Liver (tissue), 3 donors: ENCODE measurements at regions not wholly inside any gene's neighbourhood (a gene's known extent, or its start where the extent isn't known, plus 50 kb on each side); places are given as distances from the start of the nearest gene placed in this dataset.

ENCODE experiments used
- EGR1 ChIP-seq, 2 donors: IDR thresholded peaks; 2 replicates each; pipeline ENCODE4 v1.6.1; 2016 to 2018; ENCODE audit warnings: antibody characterized with exemption in 2 of 2, low read depth in 2 of 2
- JUND ChIP-seq, 2 donors: IDR thresholded peaks; 2 replicates each; pipeline ENCODE4 v1.6.1; 2016; ENCODE audit warnings: antibody characterized with exemption in 2 of 2
- RAD21 ChIP-seq, 2 donors: IDR thresholded peaks; 2 replicates each; pipeline ENCODE4 v1.6.1; 2016; ENCODE audit warnings: antibody characterized with exemption in 2 of 2, mild to moderate bottlenecking in 2 of 2
- RXRA ChIP-seq, 2 donors: IDR thresholded peaks; 2 replicates each; pipeline ENCODE4 v1.6.1; 2017 to 2018; ENCODE audit warnings: antibody characterized with exemption in 2 of 2, mild to moderate bottlenecking in 1 of 2
- SP1 ChIP-seq: IDR thresholded peaks from 2 replicates; pipeline ENCODE4 v1.6.1; 2018; ENCODE audit warnings: antibody characterized with exemption, mild to moderate bottlenecking
- TAF1 ChIP-seq: conservative IDR thresholded peaks from 2 replicates; pipeline ENCODE4 v1.6.1; 2016; ENCODE audit warnings: antibody characterized with exemption, mild to moderate bottlenecking
- YY1 ChIP-seq: IDR thresholded peaks from 2 replicates; pipeline ENCODE4 v1.6.1; 2016; ENCODE audit warnings: antibody characterized with exemption, mild to moderate bottlenecking
- TF ChIP-seq, protein P1 (sequence below): fragments of 150-350 bp; IDR thresholded peaks from 2 replicates; pipeline ENCODE4 v1.5.1; 2017; ENCODE audit warnings: improper control_type of control experiment, low read depth, low read length; ENCODE audit not compliant: missing input control
- TF ChIP-seq, protein P2 (sequence below): IDR thresholded peaks from 2 replicates; pipeline ENCODE4 v1.6.1; 2016; ENCODE audit warnings: antibody characterized with exemption
- TF ChIP-seq, protein P3 (sequence below): IDR thresholded peaks from 2 replicates; pipeline ENCODE4 v1.6.1; 2016; ENCODE audit warnings: antibody characterized with exemption
- TF ChIP-seq, protein P4 (sequence below): IDR thresholded peaks from 2 replicates; pipeline ENCODE4 v1.6.1; 2016; ENCODE audit warnings: antibody characterized with exemption
- TF ChIP-seq, protein P5 (sequence below): IDR thresholded peaks from 2 replicates; pipeline ENCODE4 v1.6.1; 2016; ENCODE audit warnings: antibody characterized with exemption, mild to moderate bottlenecking
- donor health status: healthy.
- donor health status: healthy.

DNA sequence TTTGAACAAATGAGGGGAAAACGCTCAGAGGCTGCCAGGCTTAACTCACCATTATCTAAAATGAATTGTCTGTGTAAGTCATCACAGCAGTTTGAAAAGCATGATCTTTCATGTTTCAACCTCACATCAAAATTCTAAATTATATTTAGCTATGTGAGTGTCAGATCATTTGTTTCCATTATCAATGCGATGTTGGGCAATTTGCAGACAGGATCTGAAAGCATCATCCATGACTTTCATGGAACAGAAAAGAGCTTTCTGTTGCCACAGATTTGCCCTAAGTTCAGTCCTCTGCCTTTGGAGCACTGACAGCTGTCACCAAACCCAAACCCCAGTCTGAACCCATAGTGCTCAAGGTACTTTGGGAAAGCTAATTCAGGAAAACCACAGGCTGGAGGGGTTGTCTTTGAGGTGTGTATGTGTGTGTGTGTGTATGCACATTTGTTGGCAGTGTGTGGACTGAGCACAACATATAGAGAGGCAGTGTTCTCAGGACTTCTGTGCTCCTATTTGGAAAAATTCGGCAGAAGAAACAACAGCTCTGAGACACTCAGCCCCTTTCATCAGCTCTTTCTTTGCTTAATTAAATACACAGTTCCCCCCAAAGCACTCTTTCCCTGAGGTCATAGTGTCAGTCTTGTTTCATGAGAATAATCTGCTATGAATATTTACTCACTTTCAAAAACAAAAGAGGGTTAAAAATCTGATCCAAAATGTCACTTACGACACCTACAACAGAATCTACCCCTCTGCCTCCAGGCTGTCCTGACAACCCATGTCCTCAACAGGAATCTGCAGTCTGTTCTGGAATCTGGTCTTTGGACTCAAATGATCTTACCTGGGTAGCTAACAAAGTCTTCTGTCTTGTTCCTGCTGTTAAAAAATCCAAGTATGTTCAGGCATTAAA lies 188.5 kb upstream of the KLF14 start:
- TF ChIP-seq YY1 = no peak
- TF ChIP-seq, protein P1, sequence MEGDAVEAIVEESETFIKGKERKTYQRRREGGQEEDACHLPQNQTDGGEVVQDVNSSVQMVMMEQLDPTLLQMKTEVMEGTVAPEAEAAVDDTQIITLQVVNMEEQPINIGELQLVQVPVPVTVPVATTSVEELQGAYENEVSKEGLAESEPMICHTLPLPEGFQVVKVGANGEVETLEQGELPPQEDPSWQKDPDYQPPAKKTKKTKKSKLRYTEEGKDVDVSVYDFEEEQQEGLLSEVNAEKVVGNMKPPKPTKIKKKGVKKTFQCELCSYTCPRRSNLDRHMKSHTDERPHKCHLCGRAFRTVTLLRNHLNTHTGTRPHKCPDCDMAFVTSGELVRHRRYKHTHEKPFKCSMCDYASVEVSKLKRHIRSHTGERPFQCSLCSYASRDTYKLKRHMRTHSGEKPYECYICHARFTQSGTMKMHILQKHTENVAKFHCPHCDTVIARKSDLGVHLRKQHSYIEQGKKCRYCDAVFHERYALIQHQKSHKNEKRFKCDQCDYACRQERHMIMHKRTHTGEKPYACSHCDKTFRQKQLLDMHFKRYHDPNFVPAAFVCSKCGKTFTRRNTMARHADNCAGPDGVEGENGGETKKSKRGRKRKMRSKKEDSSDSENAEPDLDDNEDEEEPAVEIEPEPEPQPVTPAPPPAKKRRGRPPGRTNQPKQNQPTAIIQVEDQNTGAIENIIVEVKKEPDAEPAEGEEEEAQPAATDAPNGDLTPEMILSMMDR = no peak
- TF ChIP-seq, protein P2, sequence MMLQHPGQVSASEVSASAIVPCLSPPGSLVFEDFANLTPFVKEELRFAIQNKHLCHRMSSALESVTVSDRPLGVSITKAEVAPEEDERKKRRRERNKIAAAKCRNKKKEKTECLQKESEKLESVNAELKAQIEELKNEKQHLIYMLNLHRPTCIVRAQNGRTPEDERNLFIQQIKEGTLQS = no peak
- no peak for TF ChIP-seq EGR1 (IDR thresholded peaks at IDR 0.05; ENCODE audit: low read depth in 2 of 2)
- no peak for TF ChIP-seq TAF1
- TF ChIP-seq, protein P3, sequence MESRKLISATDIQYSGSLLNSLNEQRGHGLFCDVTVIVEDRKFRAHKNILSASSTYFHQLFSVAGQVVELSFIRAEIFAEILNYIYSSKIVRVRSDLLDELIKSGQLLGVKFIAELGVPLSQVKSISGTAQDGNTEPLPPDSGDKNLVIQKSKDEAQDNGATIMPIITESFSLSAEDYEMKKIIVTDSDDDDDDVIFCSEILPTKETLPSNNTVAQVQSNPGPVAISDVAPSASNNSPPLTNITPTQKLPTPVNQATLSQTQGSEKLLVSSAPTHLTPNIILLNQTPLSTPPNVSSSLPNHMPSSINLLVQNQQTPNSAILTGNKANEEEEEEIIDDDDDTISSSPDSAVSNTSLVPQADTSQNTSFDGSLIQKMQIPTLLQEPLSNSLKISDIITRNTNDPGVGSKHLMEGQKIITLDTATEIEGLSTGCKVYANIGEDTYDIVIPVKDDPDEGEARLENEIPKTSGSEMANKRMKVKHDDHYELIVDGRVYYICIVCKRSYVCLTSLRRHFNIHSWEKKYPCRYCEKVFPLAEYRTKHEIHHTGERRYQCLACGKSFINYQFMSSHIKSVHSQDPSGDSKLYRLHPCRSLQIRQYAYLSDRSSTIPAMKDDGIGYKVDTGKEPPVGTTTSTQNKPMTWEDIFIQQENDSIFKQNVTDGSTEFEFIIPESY = no peak
- TF ChIP-seq SP1 = no peak
- no peak for TF ChIP-seq RAD21 (IDR thresholded peaks at IDR 0.05)
- TF ChIP-seq, protein P4, sequence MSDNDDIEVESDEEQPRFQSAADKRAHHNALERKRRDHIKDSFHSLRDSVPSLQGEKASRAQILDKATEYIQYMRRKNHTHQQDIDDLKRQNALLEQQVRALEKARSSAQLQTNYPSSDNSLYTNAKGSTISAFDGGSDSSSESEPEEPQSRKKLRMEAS = no peak
- TF ChIP-seq JUND (IDR thresholded peaks at IDR 0.05) = no peak
- TF ChIP-seq, protein P5, sequence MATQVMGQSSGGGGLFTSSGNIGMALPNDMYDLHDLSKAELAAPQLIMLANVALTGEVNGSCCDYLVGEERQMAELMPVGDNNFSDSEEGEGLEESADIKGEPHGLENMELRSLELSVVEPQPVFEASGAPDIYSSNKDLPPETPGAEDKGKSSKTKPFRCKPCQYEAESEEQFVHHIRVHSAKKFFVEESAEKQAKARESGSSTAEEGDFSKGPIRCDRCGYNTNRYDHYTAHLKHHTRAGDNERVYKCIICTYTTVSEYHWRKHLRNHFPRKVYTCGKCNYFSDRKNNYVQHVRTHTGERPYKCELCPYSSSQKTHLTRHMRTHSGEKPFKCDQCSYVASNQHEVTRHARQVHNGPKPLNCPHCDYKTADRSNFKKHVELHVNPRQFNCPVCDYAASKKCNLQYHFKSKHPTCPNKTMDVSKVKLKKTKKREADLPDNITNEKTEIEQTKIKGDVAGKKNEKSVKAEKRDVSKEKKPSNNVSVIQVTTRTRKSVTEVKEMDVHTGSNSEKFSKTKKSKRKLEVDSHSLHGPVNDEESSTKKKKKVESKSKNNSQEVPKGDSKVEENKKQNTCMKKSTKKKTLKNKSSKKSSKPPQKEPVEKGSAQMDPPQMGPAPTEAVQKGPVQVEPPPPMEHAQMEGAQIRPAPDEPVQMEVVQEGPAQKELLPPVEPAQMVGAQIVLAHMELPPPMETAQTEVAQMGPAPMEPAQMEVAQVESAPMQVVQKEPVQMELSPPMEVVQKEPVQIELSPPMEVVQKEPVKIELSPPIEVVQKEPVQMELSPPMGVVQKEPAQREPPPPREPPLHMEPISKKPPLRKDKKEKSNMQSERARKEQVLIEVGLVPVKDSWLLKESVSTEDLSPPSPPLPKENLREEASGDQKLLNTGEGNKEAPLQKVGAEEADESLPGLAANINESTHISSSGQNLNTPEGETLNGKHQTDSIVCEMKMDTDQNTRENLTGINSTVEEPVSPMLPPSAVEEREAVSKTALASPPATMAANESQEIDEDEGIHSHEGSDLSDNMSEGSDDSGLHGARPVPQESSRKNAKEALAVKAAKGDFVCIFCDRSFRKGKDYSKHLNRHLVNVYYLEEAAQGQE = no peak
- no peak for TF ChIP-seq RXRA (IDR thresholded peaks at IDR 0.05)
